Skeletal muscle satellite cell (primary cell): ENCODE measurements at regions not wholly inside any gene's neighbourhood (a gene's known extent, or its start where the extent isn't known, plus 50 kb on each side); places are given as distances from the start of the nearest gene placed in this dataset.

Experiments
- H3K27me3 ChIP-seq: 2 replicates; pipeline ENCODE4 v1.7.0; 2013; ENCODE audit warnings: low read length; ENCODE audit not compliant: control insufficient read depth, insufficient read depth
- H3K36me3 ChIP-seq: 2 replicates; pipeline ENCODE4 v1.7.0; 2013; ENCODE audit warnings: mild to moderate bottlenecking, control low read depth, low read length; ENCODE audit not compliant: insufficient read depth
- H3K4me1 ChIP-seq: 2 replicates; pipeline ENCODE4 v1.7.0; 2013; ENCODE audit warnings: low read length; ENCODE audit not compliant: control insufficient read depth, insufficient read depth
- H3K4me2 ChIP-seq: 2 replicates; pipeline ENCODE4 v1.7.0; 2013; ENCODE audit warnings: mild to moderate bottlenecking, low read length
- H3K4me3 ChIP-seq: 2 replicates; pipeline ENCODE4 v1.7.0; 2013; ENCODE audit warnings: low read length
- H3K9ac ChIP-seq: 2 replicates; pipeline ENCODE4 v1.7.0; 2013; ENCODE audit warnings: mild to moderate bottlenecking, low read depth, low read length, moderate library complexity
- H3K9me3 ChIP-seq: replicated peaks from 2 replicates; pipeline ENCODE4 v1.7.0; 2013; ENCODE audit warnings: mild to moderate bottlenecking, control low read depth, low read length

DNA sequence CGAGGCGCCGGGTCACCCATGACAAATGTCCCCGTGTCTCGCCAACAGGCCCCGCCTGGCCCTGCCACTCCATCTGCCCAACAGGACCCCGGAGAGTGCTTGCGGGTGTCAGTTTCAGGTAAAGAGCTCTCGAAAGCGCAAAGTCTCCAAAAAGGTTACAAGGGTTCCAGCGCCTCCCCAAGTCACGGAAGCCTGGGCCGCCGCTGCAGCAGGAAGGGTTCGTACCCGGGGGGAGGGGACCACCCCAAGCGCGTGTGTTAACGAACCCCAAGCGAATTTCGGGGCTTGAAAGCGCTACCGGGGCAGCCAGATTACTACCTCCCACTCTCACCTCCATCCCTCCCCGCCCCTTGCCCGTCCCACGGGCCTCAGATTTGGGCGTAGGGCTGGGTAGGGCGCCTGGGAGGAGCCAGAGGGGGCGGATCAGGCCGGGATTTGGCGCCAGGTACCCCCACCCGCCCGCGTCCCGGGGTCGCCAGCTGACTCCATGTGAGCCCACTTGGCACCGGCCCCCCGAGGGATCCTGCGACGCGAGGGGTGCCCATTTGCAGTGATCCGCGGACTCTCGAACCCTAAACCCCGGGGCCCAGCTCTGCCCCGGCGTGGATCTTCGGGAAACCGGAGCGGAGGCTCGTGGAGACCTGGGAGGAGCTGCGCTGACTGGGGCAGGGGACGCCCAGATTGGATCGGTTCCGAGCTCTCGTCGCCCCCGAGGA lies 85.9 kb downstream of the NR2F2 start:
- Histone ChIP-seq H3K4me1 (peaks cover 6% of the 10 kb centered on the region), H3K27me3 (peaks cover 93% of the 10 kb centered on the region), H3K4me3 (peak overlapping the region; percentile 64), H3K36me3 (no peaks in the 10 kb centered on the region), H3K9ac (no peak overlapping the region), H3K9me3 (no peaks in the 10 kb centered on the region), H3K4me2 (peak overlapping the region; percentile 82)

DNA sequence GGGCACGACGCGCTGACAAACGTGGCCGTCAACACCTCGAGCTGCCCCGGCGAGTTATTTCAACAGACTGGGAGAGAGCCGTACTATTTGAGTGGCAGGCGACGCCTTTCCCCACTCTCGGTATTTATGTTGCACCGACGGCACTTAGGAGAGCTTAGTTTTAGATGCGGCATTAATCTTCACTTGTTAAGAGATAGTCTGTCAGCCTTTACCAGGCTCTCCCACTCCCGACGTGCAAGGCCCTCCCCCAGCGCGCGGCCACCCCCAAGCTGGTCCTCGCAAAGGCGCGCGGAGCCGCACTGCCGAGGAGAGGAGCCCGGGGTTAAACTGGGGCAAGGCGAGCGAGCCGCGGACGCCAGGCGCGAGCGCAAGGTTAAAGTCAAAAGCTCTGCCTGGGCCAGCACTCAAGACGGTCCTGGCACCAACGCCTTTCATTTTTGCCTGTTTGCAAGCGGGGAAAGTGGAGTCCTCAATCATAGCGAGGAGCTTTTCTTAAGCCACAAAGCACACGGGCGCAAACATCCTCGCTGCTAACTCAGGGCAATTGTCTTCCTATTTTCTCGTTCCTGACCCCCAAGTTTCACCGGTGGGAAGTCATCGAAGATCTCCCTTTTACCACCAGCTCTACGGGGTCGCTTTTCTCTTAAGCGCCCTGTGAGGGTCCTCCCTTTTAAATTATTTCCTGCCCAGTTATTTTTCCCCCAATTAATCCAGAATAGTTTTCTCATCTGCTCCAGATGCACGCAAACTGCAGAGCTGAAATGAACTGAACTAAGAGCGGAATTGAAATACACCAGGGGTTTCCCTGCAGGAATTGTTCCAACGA lies 86.6 kb downstream of the NR2F2 start:
- H3K9ac ChIP-seq: no peak overlapping the region

DNA sequence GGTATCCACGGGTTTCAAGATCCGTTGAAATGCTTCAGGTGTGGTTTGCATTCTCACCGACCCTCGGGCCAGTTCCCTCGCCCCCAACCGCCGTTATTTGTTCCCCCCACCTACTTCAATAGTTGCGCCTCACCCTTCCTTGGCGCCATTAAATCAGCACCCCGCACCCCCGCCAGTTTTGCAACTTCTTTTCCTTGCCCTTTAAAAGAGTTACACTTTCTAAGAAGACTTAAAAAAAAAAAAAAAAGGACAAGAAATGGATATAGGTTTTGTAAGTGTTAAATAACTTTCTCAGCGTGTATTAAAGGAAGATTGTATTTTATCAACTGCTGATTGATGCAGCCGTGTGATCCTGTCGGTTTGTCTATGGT lies 87.2 kb downstream of the NR2F2 start:
- no peak overlapping the region for H3K9ac ChIP-seq
- no peak overlapping the region for H3K4me3 ChIP-seq
- H3K9me3 ChIP-seq: no peaks in the 10 kb centered on the region
- H3K4me1 ChIP-seq: peaks cover 8% of the 10 kb centered on the region
- H3K27me3 ChIP-seq: peaks cover 92% of the 10 kb centered on the region
- no peaks in the 10 kb centered on the region for H3K36me3 ChIP-seq
- H3K4me2 ChIP-seq: no peak overlapping the region

More for the DNA sequence above, 86.6 kb downstream of the NR2F2 start:
- Histone ChIP-seq H3K27me3 (peaks cover 92% of the 10 kb centered on the region), H3K4me3 (peak overlapping the region; percentile 64), H3K4me2 (peak overlapping the region; percentile 82), H3K36me3 (no peaks in the 10 kb centered on the region), H3K4me1 (peaks cover 8% of the 10 kb centered on the region), H3K9me3 (no peaks in the 10 kb centered on the region)

DNA sequence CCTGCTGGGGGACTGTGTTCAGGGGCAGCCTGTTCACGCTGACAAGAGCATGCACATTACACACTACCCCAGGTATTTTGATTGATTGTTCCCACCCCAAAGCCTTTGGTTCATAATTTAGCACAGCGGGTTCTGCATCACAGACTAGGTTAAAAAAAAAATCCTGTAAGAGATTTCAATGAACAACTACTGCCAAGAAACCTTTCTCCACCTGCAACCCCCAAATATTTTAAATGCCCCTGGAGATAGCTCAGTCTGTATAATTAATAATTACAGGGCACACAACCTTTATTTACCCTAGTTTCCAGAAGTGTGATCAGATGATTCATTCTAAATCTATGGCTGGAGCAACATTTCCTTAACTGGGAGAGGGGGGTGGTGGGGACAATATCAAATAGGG lies 87.6 kb downstream of the NR2F2 start:
- Histone ChIP-seq H3K36me3 (no peaks in the 10 kb centered on the region), H3K4me3 (no peak overlapping the region), H3K4me2 (no peak overlapping the region), H3K4me1 (peaks cover 8% of the 10 kb centered on the region), H3K9ac (no peak overlapping the region), H3K9me3 (no peaks in the 10 kb centered on the region), H3K27me3 (peaks cover 88% of the 10 kb centered on the region)

DNA sequence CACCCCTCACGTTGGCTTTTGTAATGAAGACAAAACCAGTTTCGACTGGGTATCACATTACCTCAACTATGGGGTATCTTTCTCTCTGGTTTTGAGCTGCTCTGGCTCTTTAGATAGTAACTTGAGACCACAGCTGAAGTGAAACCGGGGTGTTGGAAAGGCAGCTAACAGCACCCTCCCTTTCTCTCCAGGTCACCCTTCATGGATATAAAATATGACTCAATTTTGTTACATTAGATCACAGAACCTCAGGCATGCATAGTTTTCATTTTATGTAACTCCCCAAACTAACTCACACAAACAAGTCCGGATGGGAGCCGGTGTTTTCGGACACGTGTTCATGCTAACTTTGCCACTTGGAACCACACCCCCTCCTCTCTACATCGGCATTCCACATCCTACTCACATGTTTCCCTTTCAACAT lies 90.7 kb downstream of the NR2F2 start:
- no peak overlapping the region for H3K9ac ChIP-seq
- no peak overlapping the region for H3K4me3 ChIP-seq
- peak overlapping the region; percentile 32 for H3K4me2 ChIP-seq
- H3K36me3 ChIP-seq: no peaks in the 10 kb centered on the region
- H3K9me3 ChIP-seq: no peaks in the 10 kb centered on the region
- H3K27me3 ChIP-seq: peaks cover 66% of the 10 kb centered on the region
- H3K4me1 ChIP-seq: peaks cover 8% of the 10 kb centered on the region

DNA sequence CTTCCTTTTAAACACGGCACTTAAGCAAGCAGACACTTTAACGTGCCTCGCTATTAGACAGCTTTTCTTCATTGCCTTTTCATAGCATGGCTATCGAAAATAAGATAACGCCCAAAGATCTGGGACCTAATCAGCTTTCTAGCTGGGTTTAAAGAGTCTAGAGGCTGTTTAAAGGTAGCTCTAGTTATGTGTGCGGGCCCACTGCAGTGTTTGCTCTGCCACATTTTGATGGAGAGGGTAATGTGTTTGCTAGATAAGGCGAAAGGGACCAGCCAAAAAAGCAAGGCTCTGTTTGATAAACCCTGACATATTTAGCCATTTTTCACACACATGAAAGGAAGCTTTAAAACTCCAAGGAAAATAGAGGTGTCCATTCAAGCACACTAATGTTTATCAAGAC lies 91.6 kb downstream of the NR2F2 start:
- Histone ChIP-seq H3K9me3 (no peaks in the 10 kb centered on the region), H3K4me3 (no peak overlapping the region), H3K36me3 (no peaks in the 10 kb centered on the region), H3K4me1 (peaks cover 4% of the 10 kb centered on the region), H3K4me2 (no peak overlapping the region), H3K27me3 (peaks cover 57% of the 10 kb centered on the region), H3K9ac (no peak overlapping the region)

DNA sequence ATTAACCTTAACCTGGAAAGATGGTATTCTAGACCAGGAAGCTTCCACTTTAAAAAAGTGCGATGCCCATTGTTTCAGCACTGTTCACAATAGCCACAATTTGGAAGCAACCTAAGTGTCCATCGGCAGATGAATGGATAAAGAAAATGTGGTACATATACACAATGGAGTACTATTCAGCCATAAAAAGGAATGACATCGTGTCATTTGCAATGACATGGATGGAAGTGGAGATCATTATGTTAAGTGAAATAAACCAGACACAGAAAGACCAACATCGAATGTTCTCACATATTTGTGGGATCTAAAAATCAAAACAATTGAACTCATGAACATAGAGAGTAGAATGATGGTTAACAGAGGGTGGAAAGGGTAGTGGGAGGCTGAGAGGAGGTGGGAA lies 94.2 kb downstream of the NR2F2 start:
- no peak overlapping the region for H3K9ac ChIP-seq
- H3K27me3 ChIP-seq: peaks cover 31% of the 10 kb centered on the region
- H3K9me3 ChIP-seq: no peaks in the 10 kb centered on the region
- no peak overlapping the region for H3K4me2 ChIP-seq
- no peaks in the 10 kb centered on the region for H3K36me3 ChIP-seq
- peaks cover 11% of the 10 kb centered on the region for H3K4me1 ChIP-seq
- no peak overlapping the region for H3K4me3 ChIP-seq

DNA sequence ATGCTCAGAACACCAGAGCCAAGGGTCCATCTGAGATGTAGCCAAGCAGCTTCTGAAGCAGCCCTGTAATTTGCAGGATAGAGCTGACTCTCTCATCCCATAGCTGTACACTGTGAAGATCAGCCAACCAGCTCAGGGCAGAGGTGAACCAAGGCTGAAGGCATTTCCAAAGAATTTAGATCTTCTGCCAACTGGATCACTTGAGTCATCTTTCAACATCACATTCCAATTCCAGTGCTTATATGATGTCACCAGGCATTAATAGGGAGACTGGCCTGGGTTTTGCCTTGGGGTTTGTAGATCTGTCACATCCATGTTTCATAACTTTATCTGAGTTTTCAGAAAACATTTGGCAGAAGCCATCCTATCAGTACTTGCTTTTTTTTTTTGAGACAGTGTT lies 98.2 kb downstream of the NR2F2 start:
- no peak overlapping the region for H3K9ac ChIP-seq
- no peak overlapping the region for H3K4me2 ChIP-seq
- H3K4me1 ChIP-seq: peaks cover 8% of the 10 kb centered on the region
- H3K9me3 ChIP-seq: no peaks in the 10 kb centered on the region
- H3K27me3 ChIP-seq: peaks cover 6% of the 10 kb centered on the region
- H3K4me3 ChIP-seq: no peak overlapping the region
- no peaks in the 10 kb centered on the region for H3K36me3 ChIP-seq

DNA sequence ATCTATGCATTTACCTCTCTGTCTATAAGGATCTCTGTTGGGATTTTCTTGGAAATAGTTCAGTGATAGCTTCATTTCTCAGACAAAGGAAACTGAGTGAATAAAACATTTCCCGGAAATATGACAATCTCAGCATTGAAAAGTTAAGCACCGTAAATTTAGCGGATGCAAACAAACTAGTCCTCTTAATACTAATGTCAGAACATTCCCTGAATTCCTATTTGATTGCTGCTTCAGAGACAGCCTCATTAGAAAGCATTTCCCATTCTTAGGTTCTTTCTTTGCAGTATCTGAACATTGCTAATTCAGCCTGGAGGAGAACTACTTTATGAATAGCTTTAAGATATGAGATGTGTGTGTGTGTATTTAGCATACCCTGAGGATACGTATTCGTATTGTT lies 101.3 kb downstream of the NR2F2 start:
- no peaks in the 10 kb centered on the region for H3K36me3 ChIP-seq
- H3K27me3 ChIP-seq: no peaks in the 10 kb centered on the region
- no peak overlapping the region for H3K4me3 ChIP-seq
- H3K4me2 ChIP-seq: no peak overlapping the region
- no peak overlapping the region for H3K9ac ChIP-seq
- no peaks in the 10 kb centered on the region for H3K9me3 ChIP-seq
- peaks cover 8% of the 10 kb centered on the region for H3K4me1 ChIP-seq

DNA sequence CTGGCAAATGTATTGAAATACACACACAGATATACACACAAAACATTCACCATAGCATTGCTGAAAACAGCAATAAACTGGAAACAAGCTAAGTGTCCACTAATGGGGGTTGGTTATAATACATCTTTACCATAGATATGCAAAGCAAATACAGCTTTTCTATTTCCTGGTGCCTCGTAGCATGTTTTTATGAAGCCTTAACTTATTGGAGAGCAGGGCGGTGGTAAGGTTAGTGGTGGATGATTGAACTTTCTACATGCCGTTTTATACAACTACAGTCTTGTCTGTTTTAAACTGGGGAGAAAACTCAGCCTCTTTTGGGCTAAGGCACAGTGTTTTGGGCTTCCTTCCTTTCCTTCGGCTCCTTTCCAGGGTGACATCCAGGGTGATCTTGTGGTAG lies 104.5 kb downstream of the NR2F2 start:
- H3K4me3 ChIP-seq: no peak overlapping the region
- no peaks in the 10 kb centered on the region for H3K36me3 ChIP-seq
- no peak overlapping the region for H3K9ac ChIP-seq
- no peak overlapping the region for H3K4me2 ChIP-seq
- H3K4me1 ChIP-seq: no peaks in the 10 kb centered on the region
- H3K27me3 ChIP-seq: peaks cover 9% of the 10 kb centered on the region
- no peaks in the 10 kb centered on the region for H3K9me3 ChIP-seq

DNA sequence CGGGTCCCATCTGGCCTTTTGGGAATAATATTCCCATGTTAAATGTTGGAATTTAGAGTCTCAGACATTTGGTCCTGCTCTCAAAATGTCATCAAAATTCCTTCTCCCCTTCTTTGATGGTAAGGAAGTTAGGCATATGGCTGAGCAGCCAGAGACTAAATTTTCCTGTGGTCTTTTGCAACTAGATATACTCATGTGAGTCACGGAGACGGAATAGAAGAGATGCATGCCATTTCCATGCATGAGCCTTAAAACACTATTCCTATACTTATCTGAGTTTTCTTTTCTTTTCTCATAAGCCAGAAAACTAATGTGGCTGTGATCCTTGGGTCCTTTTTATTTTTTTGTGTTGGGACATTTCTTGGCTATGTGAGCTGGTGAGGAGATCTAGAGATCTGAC lies 105.3 kb downstream of the NR2F2 start:
- Histone ChIP-seq H3K4me2 (no peak overlapping the region), H3K4me3 (no peak overlapping the region), H3K4me1 (no peaks in the 10 kb centered on the region), H3K27me3 (peaks cover 9% of the 10 kb centered on the region), H3K36me3 (no peaks in the 10 kb centered on the region), H3K9me3 (no peaks in the 10 kb centered on the region), H3K9ac (no peak overlapping the region)

DNA sequence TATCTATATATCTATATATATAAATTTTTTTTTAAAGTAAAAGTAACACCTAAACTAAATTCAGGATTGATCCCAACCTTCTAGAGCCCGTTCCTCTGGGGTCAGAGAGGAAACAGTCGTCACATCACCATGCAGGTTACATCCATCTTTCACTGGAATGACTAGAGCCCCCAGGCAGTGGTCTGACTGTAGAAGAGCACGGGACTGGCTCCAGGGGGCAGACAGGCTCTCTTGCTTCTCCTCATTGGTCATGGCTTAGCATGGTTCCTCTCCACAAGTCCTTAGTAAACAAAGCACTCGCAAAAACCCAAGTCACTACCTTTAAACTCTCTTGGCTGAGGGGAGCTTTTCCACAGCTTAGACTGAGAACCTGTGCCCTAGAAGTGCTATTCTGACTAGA lies 110.5 kb downstream of the NR2F2 start:
- no peak overlapping the region for H3K4me2 ChIP-seq
- H3K9ac ChIP-seq: no peak overlapping the region
- peaks cover 9% of the 10 kb centered on the region for H3K27me3 ChIP-seq
- no peaks in the 10 kb centered on the region for H3K9me3 ChIP-seq
- H3K4me3 ChIP-seq: no peak overlapping the region
- H3K36me3 ChIP-seq: no peaks in the 10 kb centered on the region
- H3K4me1 ChIP-seq: no peaks in the 10 kb centered on the region
